Kidney (tissue), 13 donors: ENCODE measurements at regions not wholly inside any gene's neighbourhood (a gene's known extent, or its start where the extent isn't known, plus 50 kb on each side); places are given as distances from the start of the nearest gene placed in this dataset.

Experiments used
- DNase-seq, 5 donors: peaks; one replicate each; pipeline ENCODE4 v3.0.0-alpha.2; 2013 to 2020
- FAIRE-seq: peaks from 2 replicates; lab custom pipeline; 2012; peaks lifted over from hg19 to GRCh38; lab: Jason Lieb, UNC
- H3K27ac ChIP-seq, 2 donors: one replicate each; pipeline ENCODE4 v1.7.0; 2013; ENCODE audit warnings: low read depth in 2 of 2, low read length in 2 of 2, inconsistent platforms in 1 of 2
- H3K27me3 ChIP-seq: one replicate; pipeline ENCODE4 v1.7.1; 2013; ENCODE audit warnings: low read length, inconsistent platforms; ENCODE audit not compliant: control insufficient read depth, insufficient read depth
- H3K36me3 ChIP-seq, 3 donors: one replicate each; pipeline versions ENCODE4 v1.7.0 to v1.7.1; 2013; ENCODE audit warnings: low read length in 3 of 3, control low read depth in 1 of 3, inconsistent platforms in 1 of 3; ENCODE audit not compliant: insufficient read depth in 3 of 3, control insufficient read depth in 2 of 3
- H3K4me1 ChIP-seq, 3 donors: one replicate each; pipeline versions ENCODE4 v1.7.0 to v1.7.1; 2013; ENCODE audit warnings: low read length in 3 of 3, inconsistent platforms in 1 of 3, low read depth in 1 of 3; ENCODE audit not compliant: control insufficient read depth in 2 of 3, insufficient read depth in 2 of 3
- H3K4me3 ChIP-seq, 3 donors: one replicate each; pipeline versions ENCODE4 v1.7.0 to v1.8.1; 2013; ENCODE audit warnings: low read length in 3 of 3, control low read depth in 1 of 3, inconsistent platforms in 1 of 3
- H3K9ac ChIP-seq, 3 donors: one replicate each; pipeline versions ENCODE4 v1.7.0 to v1.7.1; 2013; ENCODE audit warnings: low read length in 3 of 3, control low read depth in 1 of 3, inconsistent platforms in 1 of 3
- H3K9me3 ChIP-seq, 3 donors: one replicate each; pipeline versions ENCODE4 v1.7.0 to v1.7.1; 2013; ENCODE audit warnings: low read length in 3 of 3, control low read depth in 1 of 3, inconsistent platforms in 1 of 3; ENCODE audit not compliant: control insufficient read depth in 2 of 3, insufficient read depth in 1 of 3
- CTCF ChIP-seq: IDR thresholded peaks from 3 replicates; pipeline ENCODE4 v1.5.1; 2012; ENCODE audit warnings: mild to moderate bottlenecking, moderate library complexity, borderline replicate concordance; ENCODE audit not compliant: insufficient read depth; ENCODE audit errors: extremely low read depth
- intact Hi-C: fragments of 100-400 bp; cut with DNase I; formaldehyde crosslinking; loops from one replicate; pipeline ENCODE4 v1.11.1; 2022
- donor health status: control.
- donor health status: control.
- donor health status: control.
- donor health status: control.
- donor health status: control.
- donor health status: DM: yes; HTN: yes; CAD: no.
- donor health status: Normal renal cell carcinoma (clear cell type).

- H3K4me1 ChIP-seq: no peaks in the 10 kb centered on the region
- no peak overlapping the region for H3K27ac ChIP-seq
- no peak overlapping the region for H3K4me3 ChIP-seq
- H3K9me3 ChIP-seq: no peaks in the 10 kb centered on the region
- H3K9ac ChIP-seq: no peak overlapping the region
- DNase-seq: no peak
- no peak for FAIRE-seq
- H3K36me3 ChIP-seq: no peaks in the 10 kb centered on the region
- H3K27me3 ChIP-seq: no peaks in the 10 kb centered on the region
- intact Hi-C loops: no loop called here
- TF ChIP-seq CTCF: no peak
Observed at GRCh38 chr4:104815665-104816064, 321.0 kb upstream of the CXXC4 start.

- no peak overlapping the region for H3K4me3 ChIP-seq
- intact Hi-C loops: no loop called here
- no peaks in the 10 kb centered on the region for H3K9me3 ChIP-seq
- H3K36me3 ChIP-seq: no peaks in the 10 kb centered on the region
- H3K9ac ChIP-seq: no peak overlapping the region
- no peaks in the 10 kb centered on the region for H3K4me1 ChIP-seq
- FAIRE-seq: no peak
- DNase-seq: no peak
- no peak overlapping the region for H3K27ac ChIP-seq
- no peaks in the 10 kb centered on the region for H3K27me3 ChIP-seq
- no peak for TF ChIP-seq CTCF
Observed at GRCh38 chr4:104818579-104818978, 323.9 kb upstream of the CXXC4 start.

GRCh38 chr4:104826171-104826570 is 320.5 kb upstream of the TET2 start:
- Histone ChIP-seq H3K36me3 (no peaks in the 10 kb centered on the region), H3K9me3 (no peaks in the 10 kb centered on the region), H3K4me3 (no peak overlapping the region), H3K4me1 (no peaks in the 10 kb centered on the region), H3K9ac (no peak overlapping the region), H3K27me3 (no peaks in the 10 kb centered on the region), H3K27ac (no peak overlapping the region)
- TF ChIP-seq CTCF: no peak
- no peak for FAIRE-seq
- intact Hi-C loops: no loop called here
- no peak for DNase-seq

GRCh38 chr4:104829761-104830160 is 316.9 kb upstream of the TET2 start:
- Histone ChIP-seq H3K4me3 (no peak overlapping the region), H3K36me3 (no peaks in the 10 kb centered on the region), H3K27me3 (no peaks in the 10 kb centered on the region), H3K9ac (no peak overlapping the region), H3K4me1 (no peaks in the 10 kb centered on the region), H3K9me3 (no peaks in the 10 kb centered on the region), H3K27ac (no peak overlapping the region)
- no peak for TF ChIP-seq CTCF
- DNase-seq (no peak), FAIRE-seq (no peak)
- intact Hi-C loops: no loop called here
